GM12865 (cell line): ENCODE measurements at regions not wholly inside any gene's neighbourhood (a gene's known extent, or its start where the extent isn't known, plus 50 kb on each side); places are given as distances from the start of the nearest gene placed in this dataset.

Source experiments
- DNase-seq: peaks from one replicate; pipeline ENCODE4 v3.0.0; 2010; ENCODE audit warnings: low read depth
- H3K4me3 ChIP-seq: 2 replicates; pipeline ENCODE4 v1.5.1; 2011; ENCODE audit warnings: mild to moderate bottlenecking, low read depth, low read length, control low read depth
- CTCF ChIP-seq: IDR thresholded peaks from 2 replicates; pipeline ENCODE4 v1.5.1; 2011; ENCODE audit warnings: low read length, control low read depth, low read depth, inconsistent platforms; ENCODE audit not compliant: insufficient read depth; ENCODE audit errors: missing control alignments

- no peak overlapping the region for H3K4me3 ChIP-seq
- no peak for DNase-seq
- TF ChIP-seq CTCF: no peak
These were observed 105.4 kb upstream of the PCDH7 start for GRCh38 chr4:30614771-30615170.

GRCh38 chr4:30616942-30617646 lies 103.1 kb upstream of the PCDH7 start:
- TF ChIP-seq CTCF: no peak
- no peak for DNase-seq
- no peak overlapping the region for H3K4me3 ChIP-seq

GRCh38 chr4:30617836-30618235 lies 102.3 kb upstream of the PCDH7 start:
- no peak overlapping the region for H3K4me3 ChIP-seq
- DNase-seq: no peak
- TF ChIP-seq CTCF: no peak

- TF ChIP-seq CTCF: no peak
- no peak overlapping the region for H3K4me3 ChIP-seq
- peak; percentile 16 for DNase-seq
These were observed 100.5 kb upstream of the PCDH7 start for GRCh38 chr4:30619679-30620078.

- DNase-seq: no peak
- H3K4me3 ChIP-seq: no peak overlapping the region
- TF ChIP-seq CTCF: no peak
These were observed 99.5 kb upstream of the PCDH7 start for GRCh38 chr4:30620711-30621110.

GRCh38 chr4:30630431-30630830 lies 89.7 kb upstream of the PCDH7 start:
- DNase-seq: no peak
- TF ChIP-seq CTCF: no peak

GRCh38 chr4:30632751-30633150 lies 87.4 kb upstream of the PCDH7 start:
- H3K4me3 ChIP-seq: no peak overlapping the region
- no peak for DNase-seq
- no peak for TF ChIP-seq CTCF

More at GRCh38 chr4:30630431-30630830, 89.7 kb upstream of the PCDH7 start:
- H3K4me3 ChIP-seq: no peak overlapping the region
